Thyroid gland (tissue), 4 donors: ENCODE measurements at regions not wholly inside any gene's neighbourhood (a gene's known extent, or its start where the extent isn't known, plus 50 kb on each side); places are given as distances from the start of the nearest gene placed in this dataset.

Experiments used
- CTCF ChIP-seq, 6 experiments: fragments of 200-600 bp in 3 of 6; fragments of 450-650 bp in 3 of 6; sonication (generic) in 3 of 6; IDR thresholded peaks; one replicate each; pipeline ENCODE4 v1.5.1; 2016 to 2019; ENCODE audit warnings: antibody characterized with exemption in 6 of 6, mild to moderate bottlenecking in 2 of 6, inconsistent platforms in 1 of 6, moderate library complexity in 1 of 6
- POLR2A ChIP-seq, 2 donors: fragments of 450-650 bp; IDR thresholded peaks; one replicate each; pipeline ENCODE4 v1.6.1; 2017; ENCODE audit warnings: antibody characterized with exemption in 2 of 2, mild to moderate bottlenecking in 2 of 2, moderate library complexity in 1 of 2

GRCh38 chr6:2476376-2476775 lies 231.0 kb upstream of the GMDS start:
- no peak for TF ChIP-seq CTCF (IDR thresholded peaks at IDR 0.05)
- TF ChIP-seq POLR2A (IDR thresholded peaks at IDR 0.05) = no peak
